Mammary epithelial cell (primary cell): ENCODE measurements at regions not wholly inside any gene's neighbourhood (a gene's known extent, or its start where the extent isn't known, plus 50 kb on each side); places are given as distances from the start of the nearest gene placed in this dataset.

Source experiments
- CTCF ChIP-seq, 2 donors: IDR thresholded peaks in 1 of 2; conservative IDR thresholded peaks in 1 of 2; 2 replicates each; pipeline ENCODE4 v1.5.1; 2011 to 2012; ENCODE audit warnings: inconsistent platforms in 2 of 2, low read length in 2 of 2, mild to moderate bottlenecking in 2 of 2, control low read depth in 1 of 2, low read depth in 1 of 2; ENCODE audit not compliant: insufficient read depth in 1 of 2; ENCODE audit errors: extremely low read depth in 1 of 2
- EZH2 ChIP-seq: IDR thresholded peaks from 2 replicates; pipeline ENCODE4 v1.6.1; 2012; ENCODE audit warnings: low read length, inconsistent platforms, borderline replicate concordance

DNA sequence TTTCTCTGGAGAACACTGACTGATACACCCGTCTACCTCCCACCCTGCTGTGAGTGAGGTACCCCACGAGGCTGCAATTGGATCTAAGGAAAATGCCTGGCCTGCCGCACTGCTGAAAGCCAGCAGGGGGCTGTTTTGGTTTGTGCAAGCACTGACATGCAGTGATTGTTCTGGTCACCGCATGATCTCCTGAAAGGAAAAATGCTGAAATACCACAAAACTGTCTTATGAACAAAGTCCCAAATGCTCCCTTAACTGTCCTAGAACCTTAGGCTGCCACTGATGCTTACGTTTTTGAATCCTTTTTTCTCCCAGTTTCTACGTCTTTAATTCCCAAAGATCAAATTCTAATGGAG is 132.7 kb downstream of the JCAD start:
- TF ChIP-seq CTCF (conservative IDR thresholded peaks at IDR 0.05 in 1 of 2, IDR thresholded peaks at IDR 0.05 in 1 of 2; ENCODE audit: extremely low read depth in 1 of 2, insufficient read depth in 1 of 2, low read depth in 1 of 2, low read length in 2 of 2) (peak; percentile 87 to 91), EZH2 (no peak)
